ENCODE measurements at regions not wholly inside any gene's neighbourhood (a gene's known extent, or its start where the extent isn't known, plus 50 kb on each side); places are given as distances from the start of the nearest gene placed in this dataset.

GRCh38 chr1:22371408-22371807 is 80.2 kb upstream of the ZBTB40 start:
- no peak for TF ChIP-seq CTCF (IDR thresholded peaks at IDR 0.05; ENCODE audit: insufficient read depth, low read depth, low read length)
- TF ChIP-seq EZH2 (IDR thresholded peaks at IDR 0.05; ENCODE audit: insufficient read depth, low read length), result no peak
